GM04504 (cell line): ENCODE measurements at regions not wholly inside any gene's neighbourhood (a gene's known extent, or its start where the extent isn't known, plus 50 kb on each side); places are given as distances from the start of the nearest gene placed in this dataset.

Experiments used
- DNase-seq: peaks from one replicate; pipeline ENCODE4 v3.0.0-alpha.2; 2012; ENCODE audit warnings: low read depth

DNA sequence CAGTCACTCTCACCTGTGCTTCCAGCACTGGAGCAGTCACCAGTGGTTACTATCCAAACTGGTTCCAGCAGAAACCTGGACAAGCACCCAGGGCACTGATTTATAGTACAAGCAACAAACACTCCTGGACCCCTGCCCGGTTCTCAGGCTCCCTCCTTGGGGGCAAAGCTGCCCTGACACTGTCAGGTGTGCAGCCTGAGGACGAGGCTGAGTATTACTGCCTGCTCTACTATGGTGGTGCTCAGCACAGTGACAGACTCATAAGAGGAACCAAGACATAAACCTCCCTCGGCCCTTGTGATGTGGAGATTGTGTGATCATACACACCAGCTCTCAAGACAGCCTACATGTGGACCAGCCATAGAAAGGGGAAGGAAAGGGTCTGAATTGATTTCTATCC is 113.3 kb downstream of the ZNF280B start:
- no peak for DNase-seq

GRCh38 chr22:22396741-22397291 is 111.7 kb downstream of the ZNF280B start:
- DNase-seq, result no peak

DNA sequence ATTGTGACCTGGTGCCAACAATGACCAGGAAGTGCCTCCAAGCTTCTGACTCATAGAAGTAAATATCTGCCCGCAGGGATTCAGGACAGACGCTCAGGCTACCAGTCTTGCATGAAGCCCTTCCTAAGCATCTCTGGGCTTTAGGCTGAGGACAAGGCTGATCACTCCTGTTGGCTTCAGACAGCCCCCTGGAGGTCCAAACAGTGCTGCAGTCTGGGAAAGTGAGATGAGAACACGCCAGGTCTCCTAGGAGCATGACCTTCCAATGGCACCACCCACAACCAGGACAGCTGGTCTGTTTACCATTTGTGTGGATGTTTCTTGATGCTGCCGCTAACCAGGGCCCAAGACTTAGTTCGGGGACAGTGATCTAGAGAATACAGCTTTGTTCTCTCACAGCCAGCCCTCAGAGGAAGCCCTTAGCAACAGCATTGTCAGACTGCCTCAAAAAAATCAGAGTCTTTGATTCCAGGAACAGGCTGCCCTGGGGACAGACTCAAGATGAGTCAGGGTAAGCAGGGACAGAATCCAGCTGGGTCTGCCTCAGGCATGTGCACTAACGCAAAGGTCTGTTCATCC is 111.2 kb downstream of the ZNF280B start:
- DNase-seq, result peak; percentile 7

GRCh38 chr22:22397875-22398524 is 110.5 kb downstream of the ZNF280B start:
- no peak for DNase-seq

GRCh38 chr22:22398530-22399327 is 109.8 kb downstream of the ZNF280B start:
- DNase-seq, result no peak

GRCh38 chr22:22400099-22400498 is 108.4 kb downstream of the ZNF280B start:
- DNase-seq, result no peak

DNA sequence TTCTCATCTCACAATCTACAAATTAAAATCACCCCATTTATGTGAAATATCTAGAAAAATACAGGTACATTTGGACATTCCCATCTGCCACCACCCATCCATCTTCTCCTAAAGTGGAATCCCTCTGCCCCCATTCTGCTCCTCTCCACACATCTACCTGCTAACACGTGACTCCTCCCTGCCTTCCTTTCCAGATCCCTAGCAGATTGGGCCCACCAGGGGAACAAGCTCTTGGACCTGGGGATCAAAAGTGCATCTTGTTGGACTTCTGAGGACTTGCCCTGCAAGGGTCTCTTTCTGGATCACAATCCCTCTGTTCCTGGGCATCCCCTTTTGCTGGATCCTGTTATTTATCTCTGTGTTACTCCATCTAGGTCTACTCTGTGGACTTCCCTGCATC is 107.6 kb downstream of the ZNF280B start:
- DNase-seq, result no peak

- DNase-seq, result no peak
Observed at GRCh38 chr22:22401381-22401780, 107.2 kb downstream of the ZNF280B start.

DNA sequence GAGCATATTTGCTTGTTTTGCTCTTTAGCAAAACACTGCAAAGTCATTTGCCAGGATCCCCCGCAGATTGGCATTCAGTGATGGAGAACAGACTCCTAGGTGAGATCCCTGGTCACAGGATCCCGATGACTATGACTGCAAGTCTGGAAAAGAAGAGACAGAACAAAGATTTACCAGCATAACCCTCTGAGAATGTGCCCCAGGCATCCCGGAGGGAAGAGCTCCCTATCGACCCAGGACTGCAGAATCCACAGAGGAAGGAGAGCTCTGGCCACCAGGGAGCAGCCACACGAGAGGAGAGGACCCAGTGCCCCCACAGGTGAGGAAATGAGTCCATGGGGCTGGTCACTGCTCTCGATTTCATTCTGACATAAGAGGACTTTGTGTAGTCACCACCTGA is 105.2 kb downstream of the ZNF280B start:
- DNase-seq, result no peak

DNA sequence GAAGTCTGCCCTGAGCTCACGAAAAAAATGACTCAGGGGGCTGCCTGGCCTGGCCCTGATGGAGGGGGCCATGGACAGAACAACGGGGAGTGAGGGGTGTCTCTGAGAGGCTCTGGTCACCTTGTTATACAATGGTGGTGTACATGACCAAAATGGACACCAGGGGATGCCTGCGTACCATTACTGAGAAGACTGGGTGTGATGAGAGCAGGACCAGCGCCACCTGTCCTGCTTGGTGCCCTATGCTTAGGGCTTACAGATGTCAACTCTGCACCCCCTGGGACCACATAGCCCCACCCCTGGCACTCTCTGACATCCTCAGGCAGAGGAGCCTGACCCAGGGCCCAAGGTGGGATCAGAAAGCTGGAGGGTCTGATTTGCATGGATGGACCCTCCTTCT is 104.8 kb downstream of the ZNF280B start:
- no peak for DNase-seq

DNA sequence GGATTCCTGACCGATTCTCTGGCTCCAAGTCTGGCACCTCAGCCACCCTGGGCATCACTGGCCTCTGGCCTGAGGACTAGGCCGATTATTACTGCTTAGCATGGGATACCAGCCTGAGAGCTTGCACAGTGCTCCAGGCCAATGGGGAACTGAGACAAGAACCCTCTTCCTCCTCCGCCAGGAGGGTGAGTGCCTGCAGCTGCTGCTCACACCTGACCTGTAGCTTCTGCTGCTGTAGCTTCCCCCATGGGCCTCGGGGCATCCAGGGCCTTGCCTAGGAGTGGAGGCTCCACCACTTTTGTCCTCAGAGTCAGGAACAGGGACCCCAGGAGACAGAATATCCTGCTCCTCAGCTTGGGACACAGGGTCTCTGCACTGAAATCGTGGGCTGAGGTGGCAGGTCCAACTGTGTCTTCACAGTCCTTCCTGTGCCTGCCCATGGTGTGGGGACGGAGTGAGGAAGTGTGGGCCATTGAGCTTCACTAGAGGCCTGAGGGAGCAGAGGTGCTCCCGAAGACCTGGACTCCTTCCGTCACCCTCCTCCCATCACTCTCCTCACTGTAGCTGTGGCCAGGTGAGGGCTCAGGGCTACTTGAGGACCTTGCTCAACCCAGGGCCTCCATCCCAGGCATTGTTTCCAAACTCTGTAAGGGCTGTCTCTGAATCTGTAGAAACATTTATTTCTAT is 103.8 kb downstream of the ZNF280B start:
- no peak for DNase-seq

DNA sequence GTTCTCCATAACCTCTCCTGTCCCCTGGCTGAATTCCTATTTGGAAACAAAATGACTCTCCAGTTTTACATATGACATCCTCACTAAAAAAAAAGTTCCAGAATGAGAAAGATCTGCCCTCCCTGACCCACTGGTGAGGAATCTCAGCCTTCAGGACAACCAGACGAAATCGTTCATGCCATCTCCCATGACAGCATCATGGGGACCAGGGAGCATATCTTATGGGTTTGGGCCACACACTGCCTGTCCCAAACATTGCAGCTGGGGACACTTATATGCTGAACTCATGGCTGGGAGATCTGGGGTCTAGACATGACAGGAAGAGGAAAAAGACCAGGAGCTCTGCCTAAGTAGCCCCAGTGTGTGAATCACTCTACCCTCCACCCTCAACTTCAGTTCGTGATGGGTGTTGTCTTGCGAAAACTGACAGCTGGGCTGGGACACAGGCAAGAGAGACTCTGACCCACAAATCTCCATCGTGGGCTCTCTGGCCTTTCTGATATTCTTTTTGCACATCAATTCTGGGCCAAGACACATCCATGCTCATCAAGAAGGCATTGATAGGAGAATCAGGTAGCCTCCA is 102.0 kb downstream of the ZNF280B start:
- DNase-seq, result no peak

- no peak for DNase-seq
Observed at GRCh38 chr22:22407061-22407460, 101.5 kb downstream of the ZNF280B start.

- no peak for DNase-seq
Observed at GRCh38 chr22:22408269-22408668, 100.3 kb downstream of the ZNF280B start.

- no peak for DNase-seq
Observed at GRCh38 chr22:22408731-22409696, 99.5 kb downstream of the ZNF280B start.

DNA sequence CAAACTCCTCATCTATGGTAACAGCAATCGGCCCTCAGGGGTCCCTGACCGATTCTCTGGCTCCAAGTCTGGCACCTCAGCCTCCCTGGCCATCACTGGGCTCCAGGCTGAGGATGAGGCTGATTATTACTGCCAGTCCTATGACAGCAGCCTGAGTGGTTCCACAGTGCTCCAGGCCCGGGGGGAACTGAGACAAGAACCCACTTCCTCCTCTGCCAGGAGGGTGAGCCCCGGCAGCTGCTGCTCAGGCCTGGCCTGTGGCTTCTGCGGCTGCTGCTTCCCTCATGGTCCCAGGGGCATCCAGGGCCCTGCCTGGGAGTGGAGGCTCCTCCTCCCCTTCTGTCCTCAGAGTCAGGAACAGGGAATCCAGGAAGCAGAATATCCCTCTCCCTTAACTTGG is 98.4 kb downstream of the ZNF280B start:
- DNase-seq, result no peak

DNA sequence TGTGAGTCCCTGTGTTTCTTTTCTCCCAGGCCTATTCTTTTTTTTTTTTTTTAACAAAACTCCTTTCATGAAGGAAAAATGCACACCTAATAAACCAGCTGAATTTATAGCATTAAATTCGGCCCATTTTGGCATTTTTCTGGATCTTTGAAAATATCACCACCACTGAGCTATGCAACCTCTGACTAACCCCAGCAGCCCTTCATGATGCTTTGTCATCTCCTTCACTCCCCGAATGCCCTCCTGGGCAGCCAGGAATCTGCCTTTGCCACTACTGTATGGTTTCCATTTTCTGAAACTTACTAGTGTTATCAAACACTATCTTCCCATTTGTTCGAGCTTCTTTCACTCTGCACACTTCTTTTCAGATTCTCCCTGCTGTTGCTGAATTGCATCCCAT is 97.9 kb downstream of the ZNF280B start:
- no peak for DNase-seq

- no peak for DNase-seq
Observed at GRCh38 chr22:22414266-22414665, 94.3 kb downstream of the ZNF280B start.

DNA sequence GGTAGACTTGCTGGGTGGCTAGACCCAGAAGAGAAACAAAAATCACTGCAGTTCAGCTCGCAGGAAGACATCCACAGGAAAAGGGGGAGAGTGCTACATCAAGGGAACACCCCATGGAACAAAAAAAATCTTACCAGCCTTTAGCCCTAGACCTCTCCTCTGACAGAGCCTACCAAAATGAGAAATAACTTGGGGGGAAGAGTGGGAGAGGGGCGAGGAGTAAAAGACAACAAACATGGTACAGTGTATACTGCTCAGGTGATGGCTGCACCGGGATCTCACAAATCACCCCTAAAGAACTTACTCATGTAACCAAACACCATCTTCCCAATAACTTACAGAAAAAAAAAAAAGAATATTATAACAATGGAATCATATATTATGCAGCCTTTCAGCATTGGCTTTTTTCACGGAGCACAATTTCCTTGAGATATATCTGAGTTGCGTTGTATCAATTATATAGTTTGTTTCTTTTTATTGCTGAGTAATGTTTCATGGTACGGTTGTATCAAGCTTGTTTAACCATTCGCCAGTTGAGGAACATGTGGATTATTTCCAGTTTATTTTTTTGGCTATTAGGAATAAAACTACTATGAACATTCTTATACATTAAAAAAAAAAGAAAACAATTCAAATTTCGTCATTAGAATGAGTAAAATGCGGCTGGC is 90.9 kb downstream of the ZNF280B start:
- no peak for DNase-seq

- no peak for DNase-seq
Observed at GRCh38 chr22:22418163-22418549, 90.4 kb downstream of the ZNF280B start.
